HepG2 (cell line): ENCODE measurements at regions not wholly inside any gene's neighbourhood (a gene's known extent, or its start where the extent isn't known, plus 50 kb on each side); places are given as distances from the start of the nearest gene placed in this dataset.

ENCODE experiments used
- ATAC-seq: fragments of 200-7000 bp; cut with Tn5 transposase; 3 replicates; pipeline ENCODE4 v1.9.1; 2020; ENCODE audit warnings: mild to moderate bottlenecking, moderate library complexity
- BruUV-seq: library from RNA; stranded (reverse); fragments of 400-500 nt; replicated peaks from 2 replicates; lab custom pipeline; 2021; lab: Mats Ljungman, UMichigan
- CTCF ChIA-PET: fragments of 300-600 bp; formaldehyde crosslinking; extraction: SDS; loops from one replicate; lab custom pipeline; 2021; ENCODE audit warnings: low total read pairs, inconsistent platforms, low intra/inter-chr PET ratio; lab: Yijun Ruan, JAX
- POLR2A ChIA-PET: fragments of 350-600 bp; sonication (Branson Sonifier 250); formaldehyde crosslinking; loops from one replicate; lab custom pipeline; 2020; ENCODE audit warnings: antibody characterized with exemption, inconsistent platforms; lab: Yijun Ruan, JAX
- DNase-seq: peaks from one replicate; pipeline ENCODE4 v3.0.0-alpha.2; 2015; ENCODE audit warnings: low spot score
- FAIRE-seq: peaks from 3 replicates; lab custom pipeline; 2011; peaks lifted over from hg19 to GRCh38; lab: Jason Lieb, UNC
- H2AFZ ChIP-seq: one replicate; pipeline ENCODE4 v1.6.1; 2011; ENCODE audit warnings: low read length, inconsistent platforms
- H3K27ac ChIP-seq: fragments of 300-600 bp; 3 replicates; pipeline ENCODE4 v1.8.0; 2011; ENCODE audit warnings: mixed run types, mild to moderate bottlenecking, mixed read lengths, low read length, inconsistent platforms; ENCODE audit not compliant: insufficient read depth; ENCODE audit errors: extremely low read length
- H3K27me3 ChIP-seq, 2 experiments: fragments of 200-600 bp in 1 of 2; 2 replicates in 1 of 2; 3 replicates in 1 of 2; pipeline versions ENCODE4 v1.6.0 to v1.8.0; 2011; ENCODE audit warnings: low read length in 2 of 2, mild to moderate bottlenecking in 2 of 2, moderate library complexity in 2 of 2, inconsistent platforms in 1 of 2; ENCODE audit not compliant: insufficient read depth in 2 of 2, control insufficient read depth in 1 of 2
- H3K36me3 ChIP-seq, 2 experiments: fragments of 200-600 bp in 1 of 2; replicated peaks in 1 of 2; 2 replicates in 1 of 2; 3 replicates in 1 of 2; pipeline versions ENCODE4 v1.5.1 to v1.8.0; 2011; ENCODE audit warnings: low read length in 2 of 2, inconsistent platforms in 1 of 2; ENCODE audit not compliant: insufficient read depth in 2 of 2, control insufficient read depth in 1 of 2
- H3K4me1 ChIP-seq: 2 replicates; pipeline ENCODE4 v1.5.1; 2012; ENCODE audit warnings: low read length, inconsistent platforms; ENCODE audit not compliant: insufficient read depth
- H3K4me2 ChIP-seq: 2 replicates; pipeline ENCODE4 v1.6.0; 2011; ENCODE audit warnings: low read depth, low read length, inconsistent platforms
- H3K4me3 ChIP-seq, 3 experiments: fragments of 200-600 bp in 1 of 3; sonication (generic), shearing (Covaris generic) in 1 of 3; replicated peaks in 1 of 3; 2 replicates each; pipeline ENCODE4 v1.5.1; 2011 to 2016; ENCODE audit warnings: low read length in 3 of 3, inconsistent platforms in 2 of 3, low read depth in 2 of 3, mild to moderate bottlenecking in 2 of 3, control low read depth in 1 of 3, mixed read lengths in 1 of 3; ENCODE audit not compliant: insufficient read depth in 1 of 3
- H3K79me2 ChIP-seq: one replicate; pipeline ENCODE4 v1.6.1; 2011; ENCODE audit warnings: low read length, inconsistent platforms; ENCODE audit not compliant: insufficient read depth
- H3K9ac ChIP-seq: 2 replicates; pipeline ENCODE4 v1.6.0; 2011; ENCODE audit warnings: mild to moderate bottlenecking, low read depth, low read length, inconsistent platforms; ENCODE audit not compliant: insufficient read depth
- H3K9me3 ChIP-seq: 2 replicates; pipeline ENCODE4 v1.5.1; 2012; ENCODE audit warnings: mild to moderate bottlenecking, low read length
- H4K20me1 ChIP-seq: 2 replicates; pipeline ENCODE4 v1.6.0; 2011; ENCODE audit warnings: inconsistent platforms, mild to moderate bottlenecking, low read length, moderate library complexity; ENCODE audit not compliant: insufficient read depth
- ADNP ChIP-seq: sonication (generic); formaldehyde crosslinking; IDR thresholded peaks from 2 replicates; pipeline ENCODE4 v1.4.0; 2020; ENCODE audit warnings: missing genetic modification reagents
- AGO1 ChIP-seq: fragments of 200-400 bp; formaldehyde crosslinking; IDR thresholded peaks from 2 replicates; pipeline ENCODE4 v1.6.1; 2017; ENCODE audit warnings: mild to moderate bottlenecking, low read depth, low read length, moderate library complexity; ENCODE audit not compliant: poor library complexity, severe bottlenecking
- EHMT2 ChIP-seq: fragments of 200-600 bp; sonication (generic); IDR thresholded peaks from 2 replicates; pipeline ENCODE4 v1.7.0; 2017; ENCODE audit warnings: antibody characterized with exemption, low read depth, low read length, borderline replicate concordance
- ELF3 ChIP-seq: IDR thresholded peaks from 2 replicates; pipeline ENCODE4 v1.6.1; 2016; ENCODE audit warnings: missing genetic modification reagents, missing compliant biosample characterization
- KLF11 ChIP-seq: IDR thresholded peaks from 2 replicates; pipeline ENCODE4 v1.6.1; 2016; ENCODE audit warnings: missing compliant biosample characterization
- REXO4 ChIP-seq: sonication (generic); formaldehyde crosslinking; IDR thresholded peaks from 2 replicates; pipeline ENCODE4 v1.8.0; 2022; ENCODE audit warnings: missing genetic modification reagents, mild to moderate bottlenecking, borderline replicate concordance
- SIN3B ChIP-seq: fragments of 150-350 bp; IDR thresholded peaks from 2 replicates; pipeline ENCODE4 v1.6.1; 2014; ENCODE audit warnings: low read length
- ZNF3 ChIP-seq: IDR thresholded peaks from 2 replicates; pipeline ENCODE4 v1.7.0; 2017; ENCODE audit warnings: inconsistent platforms
- ZNF891 ChIP-seq: sonication (generic); formaldehyde crosslinking; IDR thresholded peaks from 2 replicates; pipeline ENCODE4 v1.5.0; 2020; ENCODE audit warnings: mild to moderate bottlenecking, missing genetic modification reagents
- WGBS: methylation state at CpG from one replicate; pipeline ENCODE4 v1.1.6; 2017; ENCODE audit warnings: low lambda C conversion rate; 5-methylcytosine and 5-hydroxymethylcytosine counted together
- in situ Hi-C: cut with HindIII; loops from 2 replicates; pipeline ENCODE4 v1.10.0; 2017; ENCODE audit warnings: low pct_unique_long_range_greater_than_20kb; ENCODE audit not compliant: extremely low pct_ligation_motif_present
- intact Hi-C: fragments of 100-400 bp; cut with micrococcal nuclease; formaldehyde crosslinking; loops from one replicate; pipeline ENCODE4 v1.10.0; 2022; ENCODE audit not compliant: unreplicated experiment
- TF ChIP-seq, protein P1 (sequence below): sonication (generic); formaldehyde crosslinking; IDR thresholded peaks from 2 replicates; pipeline ENCODE4 v1.4.0; 2020; ENCODE audit warnings: mild to moderate bottlenecking, missing genetic modification reagents
- TF ChIP-seq, protein P2 (sequence below): sonication (generic); formaldehyde crosslinking; IDR thresholded peaks from 2 replicates; pipeline ENCODE4 v1.8.1; 2022; ENCODE audit warnings: mild to moderate bottlenecking, missing genetic modification reagents
- TF ChIP-seq, protein P3 (sequence below): sonication (generic); formaldehyde crosslinking; IDR thresholded peaks from 2 replicates; pipeline ENCODE4 v1.5.1; 2020; ENCODE audit warnings: missing genetic modification reagents, mild to moderate bottlenecking, borderline replicate concordance

DNA sequence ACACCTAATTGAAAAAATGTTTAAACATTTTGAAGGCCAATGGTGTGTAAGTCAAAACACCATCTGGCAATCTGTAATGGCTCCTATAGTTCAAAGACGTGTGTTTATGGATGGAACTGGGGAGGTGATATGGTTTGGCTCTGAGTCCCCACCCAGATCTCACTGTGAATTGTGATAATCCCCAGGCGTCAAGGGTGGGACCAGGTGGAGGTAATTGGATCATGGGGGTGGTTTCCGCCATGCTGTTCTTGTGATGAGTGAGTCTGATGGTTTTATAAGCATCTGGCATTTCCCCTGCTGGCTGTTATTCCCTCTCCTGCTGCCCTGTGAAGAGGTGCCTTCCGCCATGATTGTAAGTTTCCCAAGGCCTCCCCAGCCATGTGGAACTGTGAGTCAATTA is 52.2 kb downstream of the ADRA2C start:
- H3K79me2 ChIP-seq: no peaks in the 10 kb centered on the region
- no peaks in the 10 kb centered on the region for H3K36me3 ChIP-seq
- intact Hi-C loops: no loop called here
- no peak overlapping the region for H2AFZ ChIP-seq
- WGBS: 90% methylated on average over 3 of the region's 4 CpGs
- H4K20me1 ChIP-seq: no peaks in the 10 kb centered on the region
- no peak for DNase-seq
- POLR2A ChIA-PET: interaction anchor here (1.8 to 2.8 kb wide), 2 partner anchors 15 to 34 kb away, joined by 26 to 32 read pairs; no protein-coding TSS in a partner anchor
- FAIRE-seq: no peak
- no peak overlapping the region for H3K4me3 ChIP-seq
- H3K9ac ChIP-seq: no peak overlapping the region
- in situ Hi-C loops: no loop called here
- no TSS peak for BruUV-seq
- H3K4me1 ChIP-seq: peaks cover 69% of the 10 kb centered on the region
- TF ChIP-seq AGO1 (no peak), ZNF3 (CRISPR knock-in tag) (no peak), ADNP (CRISPR knock-in tag) (no peak)
- TF ChIP-seq, protein P1, sequence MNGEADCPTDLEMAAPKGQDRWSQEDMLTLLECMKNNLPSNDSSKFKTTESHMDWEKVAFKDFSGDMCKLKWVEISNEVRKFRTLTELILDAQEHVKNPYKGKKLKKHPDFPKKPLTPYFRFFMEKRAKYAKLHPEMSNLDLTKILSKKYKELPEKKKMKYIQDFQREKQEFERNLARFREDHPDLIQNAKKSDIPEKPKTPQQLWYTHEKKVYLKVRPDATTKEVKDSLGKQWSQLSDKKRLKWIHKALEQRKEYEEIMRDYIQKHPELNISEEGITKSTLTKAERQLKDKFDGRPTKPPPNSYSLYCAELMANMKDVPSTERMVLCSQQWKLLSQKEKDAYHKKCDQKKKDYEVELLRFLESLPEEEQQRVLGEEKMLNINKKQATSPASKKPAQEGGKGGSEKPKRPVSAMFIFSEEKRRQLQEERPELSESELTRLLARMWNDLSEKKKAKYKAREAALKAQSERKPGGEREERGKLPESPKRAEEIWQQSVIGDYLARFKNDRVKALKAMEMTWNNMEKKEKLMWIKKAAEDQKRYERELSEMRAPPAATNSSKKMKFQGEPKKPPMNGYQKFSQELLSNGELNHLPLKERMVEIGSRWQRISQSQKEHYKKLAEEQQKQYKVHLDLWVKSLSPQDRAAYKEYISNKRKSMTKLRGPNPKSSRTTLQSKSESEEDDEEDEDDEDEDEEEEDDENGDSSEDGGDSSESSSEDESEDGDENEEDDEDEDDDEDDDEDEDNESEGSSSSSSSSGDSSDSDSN (CRISPR knock-in tag): 0 out of 2 replicates have a peak, but pooled peaks have one; percentile 1
- H3K9me3 ChIP-seq: no peaks in the 10 kb centered on the region
- peak overlapping the region; percentile 67 for H3K27ac ChIP-seq
- H3K27me3 ChIP-seq: no peaks in the 10 kb centered on the region
- CTCF ChIA-PET: no interaction called here
- ATAC-seq: no peak
- H3K4me2 ChIP-seq: no peak overlapping the region

DNA sequence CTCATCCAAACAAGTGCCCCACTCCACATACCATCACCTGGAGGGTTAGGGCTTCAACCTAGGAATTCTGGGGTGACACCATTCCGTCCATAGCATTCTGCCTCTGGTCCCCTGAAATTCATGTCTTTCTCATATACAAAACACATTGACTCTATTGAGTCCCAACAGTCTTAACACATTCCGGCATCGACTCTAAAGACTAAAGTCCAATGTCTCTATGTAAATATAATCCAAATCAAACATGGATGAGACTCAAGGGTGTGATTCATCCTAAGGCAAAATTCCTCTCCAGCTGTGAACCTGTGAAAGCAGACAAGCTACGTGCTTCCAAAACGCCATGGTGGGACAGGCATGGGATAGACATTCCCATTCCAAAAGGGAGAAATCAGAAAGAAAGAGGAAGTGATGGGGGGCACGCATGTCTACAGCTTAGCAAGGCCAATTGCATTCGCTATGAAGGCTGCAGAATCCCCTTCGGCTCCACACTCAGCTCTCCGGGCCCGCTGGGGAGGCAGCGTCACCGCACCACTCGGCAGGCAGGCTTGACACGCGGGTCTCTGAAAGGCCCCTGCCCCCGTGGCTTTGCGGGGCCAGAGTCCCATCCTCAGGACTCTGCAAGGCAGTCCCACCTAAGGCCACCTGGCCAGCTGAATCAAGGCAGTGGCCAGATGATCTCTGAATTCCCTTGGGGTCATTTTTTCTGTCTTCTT is 53.2 kb downstream of the ADRA2C start:
- ChIA-PET CTCF (no interaction called here), POLR2A (interaction anchor here (0.6 to 2.8 kb wide), 12 partner anchors 8 to 52 kb away, joined by 3 to 38 read pairs (median 4); no protein-coding TSS in a partner anchor)
- intact Hi-C loops (no loop called here), in situ Hi-C loops (no loop called here)
- Histone ChIP-seq H3K36me3 (no peaks in the 10 kb centered on the region), H3K27me3 (no peaks in the 10 kb centered on the region), H3K4me3 (peak overlapping the region in 1 of 3 experiments; percentile 30; a peak in 1 of 6 replicates), H4K20me1 (no peaks in the 10 kb centered on the region), H3K79me2 (no peaks in the 10 kb centered on the region), H3K4me2 (peak overlapping the region; percentile 58), H2AFZ (no peak overlapping the region), H3K9ac (peak overlapping the region; percentile 38), H3K27ac (peak overlapping the region; percentile 67), H3K9me3 (no peaks in the 10 kb centered on the region), H3K4me1 (peaks cover 72% of the 10 kb centered on the region)
- ATAC-seq: peak; percentile 66
- WGBS: 29% methylated on average over 8 of the region's 17 CpGs
- BruUV-seq: no TSS peak
- DNase-seq: peak; percentile 94
- FAIRE-seq: peak; percentile 81
- 0 out of 2 replicates have a peak, but pooled peaks have one; percentile 32 for TF ChIP-seq ELF3 (CRISPR knock-in tag)
- TF ChIP-seq EHMT2: peak; percentile 74; the same call in 1 of the 2 replicates
- TF ChIP-seq, protein P2, sequence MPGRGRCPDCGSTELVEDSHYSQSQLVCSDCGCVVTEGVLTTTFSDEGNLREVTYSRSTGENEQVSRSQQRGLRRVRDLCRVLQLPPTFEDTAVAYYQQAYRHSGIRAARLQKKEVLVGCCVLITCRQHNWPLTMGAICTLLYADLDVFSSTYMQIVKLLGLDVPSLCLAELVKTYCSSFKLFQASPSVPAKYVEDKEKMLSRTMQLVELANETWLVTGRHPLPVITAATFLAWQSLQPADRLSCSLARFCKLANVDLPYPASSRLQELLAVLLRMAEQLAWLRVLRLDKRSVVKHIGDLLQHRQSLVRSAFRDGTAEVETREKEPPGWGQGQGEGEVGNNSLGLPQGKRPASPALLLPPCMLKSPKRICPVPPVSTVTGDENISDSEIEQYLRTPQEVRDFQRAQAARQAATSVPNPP (CRISPR knock-in tag): no peak
- no peak for TF ChIP-seq REXO4 (CRISPR knock-in tag)
- TF ChIP-seq, protein P3, sequence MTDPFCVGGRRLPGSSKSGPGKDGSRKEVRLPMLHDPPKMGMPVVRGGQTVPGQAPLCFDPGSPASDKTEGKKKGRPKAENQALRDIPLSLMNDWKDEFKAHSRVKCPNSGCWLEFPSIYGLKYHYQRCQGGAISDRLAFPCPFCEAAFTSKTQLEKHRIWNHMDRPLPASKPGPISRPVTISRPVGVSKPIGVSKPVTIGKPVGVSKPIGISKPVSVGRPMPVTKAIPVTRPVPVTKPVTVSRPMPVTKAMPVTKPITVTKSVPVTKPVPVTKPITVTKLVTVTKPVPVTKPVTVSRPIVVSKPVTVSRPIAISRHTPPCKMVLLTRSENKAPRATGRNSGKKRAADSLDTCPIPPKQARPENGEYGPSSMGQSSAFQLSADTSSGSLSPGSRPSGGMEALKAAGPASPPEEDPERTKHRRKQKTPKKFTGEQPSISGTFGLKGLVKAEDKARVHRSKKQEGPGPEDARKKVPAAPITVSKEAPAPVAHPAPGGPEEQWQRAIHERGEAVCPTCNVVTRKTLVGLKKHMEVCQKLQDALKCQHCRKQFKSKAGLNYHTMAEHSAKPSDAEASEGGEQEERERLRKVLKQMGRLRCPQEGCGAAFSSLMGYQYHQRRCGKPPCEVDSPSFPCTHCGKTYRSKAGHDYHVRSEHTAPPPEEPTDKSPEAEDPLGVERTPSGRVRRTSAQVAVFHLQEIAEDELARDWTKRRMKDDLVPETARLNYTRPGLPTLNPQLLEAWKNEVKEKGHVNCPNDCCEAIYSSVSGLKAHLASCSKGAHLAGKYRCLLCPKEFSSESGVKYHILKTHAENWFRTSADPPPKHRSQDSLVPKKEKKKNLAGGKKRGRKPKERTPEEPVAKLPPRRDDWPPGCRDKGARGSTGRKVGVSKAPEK (CRISPR knock-in tag): no peak
- no peak for TF ChIP-seq SIN3B
- no peak for TF ChIP-seq KLF11
- no peak for TF ChIP-seq ZNF891 (CRISPR knock-in tag)
